ENCODE measurements at regions not wholly inside any gene's neighbourhood (a gene's known extent, or its start where the extent isn't known, plus 50 kb on each side); places are given as distances from the start of the nearest gene placed in this dataset.

- H3K4me3 Mint-ChIP-seq: no peak overlapping the region
- H3K36me3 Mint-ChIP-seq (ENCODE audit: insufficient read depth): no peaks in the 10 kb centered on the region
- H3K4me1 Mint-ChIP-seq: no peaks in the 10 kb centered on the region
- ATAC-seq (replicated peaks; ENCODE audit: extremely low read depth, poor library complexity, severe bottlenecking) (no peak), DNase-seq (ENCODE audit: low spot score in 2 of 2) (no peak)
- no peaks in the 10 kb centered on the region for H3K27me3 Mint-ChIP-seq
- peaks cover 20% of the 10 kb centered on the region for H3K9me3 Mint-ChIP-seq
- no peak overlapping the region for H3K27ac Mint-ChIP-seq (ENCODE audit: low read depth)
Measured at GRCh38 chr12:77609016-77609415, 221.7 kb upstream of the NAV3 start.

- H3K36me3 Mint-ChIP-seq (ENCODE audit: insufficient read depth): no peaks in the 10 kb centered on the region
- ATAC-seq (replicated peaks; ENCODE audit: extremely low read depth, poor library complexity, severe bottlenecking) (no peak), DNase-seq (ENCODE audit: low spot score in 2 of 2) (no peak)
- no peak overlapping the region for H3K27ac Mint-ChIP-seq (ENCODE audit: low read depth)
- peaks cover 26% of the 10 kb centered on the region for H3K9me3 Mint-ChIP-seq
- H3K27me3 Mint-ChIP-seq: no peaks in the 10 kb centered on the region
- no peak overlapping the region for H3K4me3 Mint-ChIP-seq
- no peaks in the 10 kb centered on the region for H3K4me1 Mint-ChIP-seq
Measured at GRCh38 chr12:77608271-77608824, 222.3 kb upstream of the NAV3 start.

GRCh38 chr12:77606348-77606747 lies 224.3 kb upstream of the NAV3 start:
- no peak overlapping the region for H3K27ac Mint-ChIP-seq (ENCODE audit: low read depth)

GRCh38 chr12:77603946-77604345 lies 226.7 kb upstream of the NAV3 start:
- H3K36me3 Mint-ChIP-seq (ENCODE audit: insufficient read depth): no peaks in the 10 kb centered on the region
- DNase-seq (ENCODE audit: low spot score in 2 of 2): no peak

More at GRCh38 chr12:77606348-77606747, 224.3 kb upstream of the NAV3 start:
- Mint-ChIP-seq H3K4me1 (no peaks in the 10 kb centered on the region), H3K4me3 (no peak overlapping the region), H3K36me3 (ENCODE audit: insufficient read depth) (no peaks in the 10 kb centered on the region), H3K27me3 (no peaks in the 10 kb centered on the region), H3K9me3 (peaks cover 24% of the 10 kb centered on the region)
- DNase-seq (ENCODE audit: low spot score in 2 of 2) (no peak), ATAC-seq (replicated peaks; ENCODE audit: extremely low read depth, poor library complexity, severe bottlenecking) (no peak)

GRCh38 chr12:77601069-77601468 lies 229.6 kb upstream of the NAV3 start:
- Mint-ChIP-seq H3K4me3 (no peak overlapping the region), H3K36me3 (ENCODE audit: insufficient read depth) (no peaks in the 10 kb centered on the region), H3K4me1 (no peaks in the 10 kb centered on the region), H3K9me3 (peaks cover 14% of the 10 kb centered on the region), H3K27ac (ENCODE audit: low read depth) (no peak overlapping the region), H3K27me3 (no peaks in the 10 kb centered on the region)
- DNase-seq (ENCODE audit: low spot score in 2 of 2) (no peak), ATAC-seq (replicated peaks; ENCODE audit: extremely low read depth, poor library complexity, severe bottlenecking) (no peak)

More at GRCh38 chr12:77603946-77604345, 226.7 kb upstream of the NAV3 start:
- H3K4me1 Mint-ChIP-seq: no peaks in the 10 kb centered on the region
- no peak overlapping the region for H3K27ac Mint-ChIP-seq (ENCODE audit: low read depth)
- no peak overlapping the region for H3K4me3 Mint-ChIP-seq
- peaks cover 14% of the 10 kb centered on the region for H3K9me3 Mint-ChIP-seq
- ATAC-seq (replicated peaks; ENCODE audit: extremely low read depth, poor library complexity, severe bottlenecking): no peak
- no peaks in the 10 kb centered on the region for H3K27me3 Mint-ChIP-seq

- Mint-ChIP-seq H3K27ac (ENCODE audit: low read depth) (no peak overlapping the region), H3K4me3 (no peak overlapping the region), H3K27me3 (no peaks in the 10 kb centered on the region), H3K9me3 (peaks cover 14% of the 10 kb centered on the region), H3K36me3 (ENCODE audit: insufficient read depth) (no peaks in the 10 kb centered on the region), H3K4me1 (no peaks in the 10 kb centered on the region)
- DNase-seq (ENCODE audit: low spot score in 2 of 2): no peak
- no peak for ATAC-seq (replicated peaks; ENCODE audit: extremely low read depth, poor library complexity, severe bottlenecking)
Measured at GRCh38 chr12:77600468-77600843, 230.2 kb upstream of the NAV3 start.

GRCh38 chr12:77599782-77600467 lies 230.8 kb upstream of the NAV3 start:
- no peak for DNase-seq (ENCODE audit: low spot score in 2 of 2)
- H3K9me3 Mint-ChIP-seq: peaks cover 14% of the 10 kb centered on the region
- no peaks in the 10 kb centered on the region for H3K4me1 Mint-ChIP-seq
- H3K27ac Mint-ChIP-seq (ENCODE audit: low read depth): no peak overlapping the region
- H3K4me3 Mint-ChIP-seq: no peak overlapping the region
- ATAC-seq (replicated peaks; ENCODE audit: extremely low read depth, poor library complexity, severe bottlenecking): no peak
- no peaks in the 10 kb centered on the region for H3K27me3 Mint-ChIP-seq
- H3K36me3 Mint-ChIP-seq (ENCODE audit: insufficient read depth): no peaks in the 10 kb centered on the region

- no peaks in the 10 kb centered on the region for H3K27me3 Mint-ChIP-seq
- H3K27ac Mint-ChIP-seq (ENCODE audit: low read depth): no peak overlapping the region
- DNase-seq (ENCODE audit: low spot score in 2 of 2) (no peak), ATAC-seq (replicated peaks; ENCODE audit: extremely low read depth, poor library complexity, severe bottlenecking) (no peak)
- no peaks in the 10 kb centered on the region for H3K4me1 Mint-ChIP-seq
- H3K4me3 Mint-ChIP-seq: no peak overlapping the region
- H3K36me3 Mint-ChIP-seq (ENCODE audit: insufficient read depth): no peaks in the 10 kb centered on the region
- peaks cover under 1% of the 10 kb centered on the region for H3K9me3 Mint-ChIP-seq
Measured at GRCh38 chr12:77594366-77594765, 236.3 kb upstream of the NAV3 start.

- no peak for ATAC-seq (replicated peaks; ENCODE audit: extremely low read depth, poor library complexity, severe bottlenecking)
- no peaks in the 10 kb centered on the region for H3K36me3 Mint-ChIP-seq (ENCODE audit: insufficient read depth)
- DNase-seq (ENCODE audit: low spot score in 2 of 2): no peak
- H3K4me1 Mint-ChIP-seq: no peaks in the 10 kb centered on the region
- no peak overlapping the region for H3K4me3 Mint-ChIP-seq
- no peak overlapping the region for H3K27ac Mint-ChIP-seq (ENCODE audit: low read depth)
- peaks cover 6% of the 10 kb centered on the region for H3K9me3 Mint-ChIP-seq
- H3K27me3 Mint-ChIP-seq: no peaks in the 10 kb centered on the region
Measured at GRCh38 chr12:77592836-77593235, 237.9 kb upstream of the NAV3 start.

GRCh38 chr12:77591959-77592743 lies 238.5 kb upstream of the NAV3 start:
- no peaks in the 10 kb centered on the region for H3K27me3 Mint-ChIP-seq
- no peak for DNase-seq (ENCODE audit: low spot score in 2 of 2)
- ATAC-seq (replicated peaks; ENCODE audit: extremely low read depth, poor library complexity, severe bottlenecking): no peak
- no peaks in the 10 kb centered on the region for H3K36me3 Mint-ChIP-seq (ENCODE audit: insufficient read depth)
- no peaks in the 10 kb centered on the region for H3K4me1 Mint-ChIP-seq
- H3K27ac Mint-ChIP-seq (ENCODE audit: low read depth): no peak overlapping the region
- no peak overlapping the region for H3K4me3 Mint-ChIP-seq
- peaks cover 6% of the 10 kb centered on the region for H3K9me3 Mint-ChIP-seq

- Mint-ChIP-seq H3K27ac (ENCODE audit: low read depth) (no peak overlapping the region), H3K36me3 (ENCODE audit: insufficient read depth) (no peaks in the 10 kb centered on the region), H3K27me3 (no peaks in the 10 kb centered on the region), H3K4me3 (no peak overlapping the region), H3K9me3 (peaks cover 6% of the 10 kb centered on the region), H3K4me1 (no peaks in the 10 kb centered on the region)
- DNase-seq (ENCODE audit: low spot score in 2 of 2) (no peak), ATAC-seq (replicated peaks; ENCODE audit: extremely low read depth, poor library complexity, severe bottlenecking) (no peak)
Measured at GRCh38 chr12:77590306-77590705, 240.4 kb upstream of the NAV3 start.

GRCh38 chr12:77584860-77585259 lies 245.8 kb upstream of the NAV3 start:
- Mint-ChIP-seq H3K27ac (ENCODE audit: low read depth) (no peak overlapping the region), H3K4me3 (no peak overlapping the region)

More at GRCh38 chr12:77584860-77585259, 245.8 kb upstream of the NAV3 start:
- Mint-ChIP-seq H3K9me3 (peaks cover 11% of the 10 kb centered on the region), H3K27me3 (no peaks in the 10 kb centered on the region), H3K36me3 (ENCODE audit: insufficient read depth) (no peaks in the 10 kb centered on the region), H3K4me1 (no peaks in the 10 kb centered on the region)
- no peak for ATAC-seq (replicated peaks; ENCODE audit: extremely low read depth, poor library complexity, severe bottlenecking)
- no peak for DNase-seq (ENCODE audit: low spot score in 2 of 2)
